GM12873 (cell line): ENCODE measurements at regions not wholly inside any gene's neighbourhood (a gene's known extent, or its start where the extent isn't known, plus 50 kb on each side); places are given as distances from the start of the nearest gene placed in this dataset.

ENCODE experiments used
- CTCF ChIP-seq: IDR thresholded peaks from 2 replicates; pipeline ENCODE4 v1.5.1; 2012; ENCODE audit warnings: low read depth, mild to moderate bottlenecking, moderate library complexity, low read length, control low read depth; ENCODE audit not compliant: insufficient read depth; ENCODE audit errors: missing control alignments

GRCh38 chr11:22041039-22041438, 151.8 kb upstream of the ANO5 start:
- TF ChIP-seq CTCF, result no peak

GRCh38 chr11:22042081-22042480, 150.8 kb upstream of the ANO5 start:
- no peak for TF ChIP-seq CTCF

- TF ChIP-seq CTCF, result no peak
Observed at GRCh38 chr11:22044126-22044525, 148.8 kb upstream of the ANO5 start.

- TF ChIP-seq CTCF, result no peak
Observed at GRCh38 chr11:22049276-22049675, 143.6 kb upstream of the ANO5 start.

- no peak for TF ChIP-seq CTCF
Observed at GRCh38 chr11:22065472-22065871, 127.4 kb upstream of the ANO5 start.

GRCh38 chr11:22069844-22070243, 123.0 kb upstream of the ANO5 start:
- no peak for TF ChIP-seq CTCF

- TF ChIP-seq CTCF, result no peak
Observed at GRCh38 chr11:22076271-22076930, 116.5 kb upstream of the ANO5 start.
